ENCODE measurements at regions not wholly inside any gene's neighbourhood (a gene's known extent, or its start where the extent isn't known, plus 50 kb on each side); places are given as distances from the start of the nearest gene placed in this dataset.
"Not testable (repeated sequence)": the region's sequence is repeated elsewhere in the genome, so short reads cannot be mapped to it uniquely, and the experiment has no call there.

DNA sequence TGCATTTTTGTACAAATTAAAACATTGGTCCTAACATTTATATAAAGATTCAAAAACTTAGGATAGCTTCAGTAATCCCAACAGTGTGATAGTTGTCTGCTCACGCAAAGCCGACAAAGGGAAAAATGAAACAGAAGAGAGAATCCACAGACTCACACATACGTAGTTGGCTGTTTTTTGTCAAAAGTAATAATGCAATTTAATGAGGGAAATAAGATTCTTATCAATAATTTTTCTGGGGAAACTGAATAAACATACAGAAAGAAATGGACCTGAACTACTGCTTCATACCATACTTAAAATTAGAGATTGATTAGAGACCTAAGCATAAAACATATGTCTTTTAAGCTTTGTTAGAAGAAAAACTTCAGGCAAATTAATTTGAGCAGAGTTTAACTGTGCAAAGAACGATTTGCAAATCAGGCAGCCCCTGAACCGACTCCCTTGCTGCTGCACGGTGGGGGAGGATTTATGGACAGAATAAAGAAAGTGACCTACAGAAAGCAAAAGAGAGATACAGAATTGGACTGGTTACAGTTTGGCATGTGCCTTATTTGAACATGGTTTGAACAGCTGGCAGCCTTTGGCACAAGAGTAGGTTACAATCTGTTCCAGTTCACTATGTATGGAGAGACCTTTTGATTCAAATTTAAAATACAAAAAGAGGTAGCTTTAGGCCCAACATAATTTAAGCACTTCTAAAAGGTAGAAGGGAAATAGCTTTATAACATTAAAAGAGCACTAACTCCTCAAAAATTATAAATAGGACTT lies 64.9 kb upstream of the CTSV start:
- H3K27me3 ChIP-seq (ENCODE audit: control insufficient read depth in 3 of 3, insufficient read depth in 3 of 3, low read depth in 1 of 3, low read length in 3 of 3); H2BK12ac ChIP-seq (ENCODE audit: low read length); H3K9ac ChIP-seq (ENCODE audit: low read depth, low read length, poor library complexity); H3K27ac ChIP-seq (replicated peaks; ENCODE audit: low read length); H4K8ac ChIP-seq (ENCODE audit: low read depth, low read length); H2BK5ac ChIP-seq (ENCODE audit: low read length); H2AK5ac ChIP-seq (ENCODE audit: low read depth, low read length); H4K91ac ChIP-seq (ENCODE audit: low read depth, low read length, poor library complexity); H3K18ac ChIP-seq (ENCODE audit: low read length); H2AFZ ChIP-seq (ENCODE audit: low read length); H3K4ac ChIP-seq (ENCODE audit: low read length); H3K79me1 ChIP-seq (ENCODE audit: low read depth, low read length); H3K14ac ChIP-seq (ENCODE audit: low read length); DNase-seq (ENCODE audit: low spot score); H2BK15ac ChIP-seq (ENCODE audit: low read length); H3K4me1 ChIP-seq (ENCODE audit: control insufficient read depth in 2 of 2, insufficient read depth in 1 of 2, low read depth in 1 of 2, low read length in 2 of 2); H3K36me3 ChIP-seq (replicated peaks in 1 of 2; ENCODE audit: control insufficient read depth in 2 of 2, insufficient read depth in 2 of 2, low read length in 2 of 2); H2BK120ac ChIP-seq (ENCODE audit: low read depth, low read length); H3K9me3 ChIP-seq (replicated peaks in 1 of 2; ENCODE audit: control insufficient read depth in 2 of 2, insufficient read depth in 1 of 2, low read depth in 1 of 2, low read length in 2 of 2); H3K23ac ChIP-seq (ENCODE audit: low read depth, low read length, poor library complexity); H3K4me3 ChIP-seq (ENCODE audit: low read length in 2 of 2); H3K4me2 ChIP-seq (ENCODE audit: insufficient read depth, low read length, poor library complexity, severe bottlenecking): not testable (repeated sequence)
- WGBS, 2 donors (ENCODE audit: extremely low coverage in 2 of 2, insufficient read length in 2 of 2, insufficient replicate concordance in 1 of 2): no CpG with 5 or more reads among the region's 6 CpGs

- not testable (repeated sequence) for H2AFZ ChIP-seq (ENCODE audit: low read length); H3K4me2 ChIP-seq (ENCODE audit: insufficient read depth, low read length, poor library complexity, severe bottlenecking); H2BK120ac ChIP-seq (ENCODE audit: low read depth, low read length); H2AK5ac ChIP-seq (ENCODE audit: low read depth, low read length); H3K4ac ChIP-seq (ENCODE audit: low read length); H3K27me3 ChIP-seq (ENCODE audit: control insufficient read depth in 3 of 3, insufficient read depth in 3 of 3, low read depth in 1 of 3, low read length in 3 of 3); H3K4me3 ChIP-seq (ENCODE audit: low read length in 2 of 2); H3K23ac ChIP-seq (ENCODE audit: low read depth, low read length, poor library complexity); H2BK12ac ChIP-seq (ENCODE audit: low read length); H3K36me3 ChIP-seq (replicated peaks in 1 of 2; ENCODE audit: control insufficient read depth in 2 of 2, insufficient read depth in 2 of 2, low read length in 2 of 2); H3K27ac ChIP-seq (replicated peaks; ENCODE audit: low read length); H3K9ac ChIP-seq (ENCODE audit: low read depth, low read length, poor library complexity); H4K91ac ChIP-seq (ENCODE audit: low read depth, low read length, poor library complexity); H2BK5ac ChIP-seq (ENCODE audit: low read length); H2BK15ac ChIP-seq (ENCODE audit: low read length); H3K79me1 ChIP-seq (ENCODE audit: low read depth, low read length); H4K8ac ChIP-seq (ENCODE audit: low read depth, low read length); H3K14ac ChIP-seq (ENCODE audit: low read length); H3K4me1 ChIP-seq (ENCODE audit: control insufficient read depth in 2 of 2, insufficient read depth in 1 of 2, low read depth in 1 of 2, low read length in 2 of 2); DNase-seq (ENCODE audit: low spot score); H3K9me3 ChIP-seq (replicated peaks in 1 of 2; ENCODE audit: control insufficient read depth in 2 of 2, insufficient read depth in 1 of 2, low read depth in 1 of 2, low read length in 2 of 2); H3K18ac ChIP-seq (ENCODE audit: low read length)
- no CpG with 5 or more reads among the region's 2 CpGs for WGBS, 2 donors (ENCODE audit: extremely low coverage in 2 of 2, insufficient read length in 2 of 2, insufficient replicate concordance in 1 of 2)
Observed at GRCh38 chr9:97099540-97099939, 60.6 kb upstream of the CTSV start.

DNA sequence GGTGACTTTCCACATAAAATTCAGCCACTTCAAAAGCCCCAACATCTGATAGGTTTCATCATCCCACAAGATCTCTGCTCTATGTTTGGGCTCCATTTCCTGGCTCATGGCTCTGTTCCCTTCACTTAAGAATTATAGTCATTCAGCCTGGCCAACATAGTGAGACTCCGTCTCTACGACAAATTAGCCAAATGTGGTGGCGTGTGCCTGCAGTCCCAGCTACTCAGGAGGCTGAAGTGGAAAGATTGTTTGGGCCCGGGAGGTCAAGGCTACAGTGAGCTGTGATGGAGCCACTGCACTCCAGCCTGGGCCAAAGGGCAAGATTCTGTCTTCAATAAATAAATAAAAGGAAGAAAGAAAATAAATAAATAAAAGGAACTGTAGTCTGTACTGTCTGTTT lies 57.9 kb upstream of the CTSV start:
- Histone ChIP-seq H4K8ac (ENCODE audit: low read depth, low read length) (no peak overlapping the region), H3K9me3 (replicated peaks in 1 of 2; ENCODE audit: control insufficient read depth in 2 of 2, insufficient read depth in 1 of 2, low read depth in 1 of 2, low read length in 2 of 2) (no peaks in the 10 kb centered on the region), H3K4me1 (ENCODE audit: control insufficient read depth in 2 of 2, insufficient read depth in 1 of 2, low read depth in 1 of 2, low read length in 2 of 2) (no peaks in the 10 kb centered on the region), H3K9ac (ENCODE audit: low read depth, low read length, poor library complexity) (no peak overlapping the region), H3K23ac (ENCODE audit: low read depth, low read length, poor library complexity) (no peak overlapping the region), H2BK120ac (ENCODE audit: low read depth, low read length) (no peak overlapping the region), H3K27me3 (ENCODE audit: control insufficient read depth in 3 of 3, insufficient read depth in 3 of 3, low read depth in 1 of 3, low read length in 3 of 3) (no peaks in the 10 kb centered on the region), H2AFZ (ENCODE audit: low read length) (no peak overlapping the region), H2BK5ac (ENCODE audit: low read length) (no peak overlapping the region), H3K36me3 (replicated peaks in 1 of 2; ENCODE audit: control insufficient read depth in 2 of 2, insufficient read depth in 2 of 2, low read length in 2 of 2) (no peaks in the 10 kb centered on the region), H3K4me2 (ENCODE audit: insufficient read depth, low read length, poor library complexity, severe bottlenecking) (no peak overlapping the region), H2BK12ac (ENCODE audit: low read length) (no peak overlapping the region), H3K4me3 (ENCODE audit: low read length in 2 of 2) (no peak overlapping the region), H4K91ac (ENCODE audit: low read depth, low read length, poor library complexity) (no peak overlapping the region), H3K18ac (ENCODE audit: low read length) (no peak overlapping the region), H3K79me1 (ENCODE audit: low read depth, low read length) (no peaks in the 10 kb centered on the region), H3K27ac (replicated peaks; ENCODE audit: low read length) (no peak overlapping the region), H2BK15ac (ENCODE audit: low read length) (no peak overlapping the region), H3K4ac (ENCODE audit: low read length) (no peak overlapping the region), H2AK5ac (ENCODE audit: low read depth, low read length) (no peak overlapping the region), H3K14ac (ENCODE audit: low read length) (no peak overlapping the region)
- no CpG with 5 or more reads among the region's 4 CpGs for WGBS, 2 donors (ENCODE audit: extremely low coverage in 2 of 2, insufficient read length in 2 of 2, insufficient replicate concordance in 1 of 2)
- DNase-seq (ENCODE audit: low spot score): no peak

- H3K4me1 ChIP-seq (ENCODE audit: control insufficient read depth in 2 of 2, insufficient read depth in 1 of 2, low read depth in 1 of 2, low read length in 2 of 2); H2BK12ac ChIP-seq (ENCODE audit: low read length); H3K4ac ChIP-seq (ENCODE audit: low read length); H3K27ac ChIP-seq (replicated peaks; ENCODE audit: low read length); H2BK5ac ChIP-seq (ENCODE audit: low read length); H3K27me3 ChIP-seq (ENCODE audit: control insufficient read depth in 3 of 3, insufficient read depth in 3 of 3, low read depth in 1 of 3, low read length in 3 of 3); H3K18ac ChIP-seq (ENCODE audit: low read length); H3K4me3 ChIP-seq (ENCODE audit: low read length in 2 of 2); H4K8ac ChIP-seq (ENCODE audit: low read depth, low read length); H3K79me1 ChIP-seq (ENCODE audit: low read depth, low read length); H2BK15ac ChIP-seq (ENCODE audit: low read length); H2AK5ac ChIP-seq (ENCODE audit: low read depth, low read length); H2AFZ ChIP-seq (ENCODE audit: low read length); H3K9ac ChIP-seq (ENCODE audit: low read depth, low read length, poor library complexity); H3K23ac ChIP-seq (ENCODE audit: low read depth, low read length, poor library complexity); H3K4me2 ChIP-seq (ENCODE audit: insufficient read depth, low read length, poor library complexity, severe bottlenecking); H2BK120ac ChIP-seq (ENCODE audit: low read depth, low read length); H4K91ac ChIP-seq (ENCODE audit: low read depth, low read length, poor library complexity); DNase-seq (ENCODE audit: low spot score); H3K36me3 ChIP-seq (replicated peaks in 1 of 2; ENCODE audit: control insufficient read depth in 2 of 2, insufficient read depth in 2 of 2, low read length in 2 of 2); H3K14ac ChIP-seq (ENCODE audit: low read length); H3K9me3 ChIP-seq (replicated peaks in 1 of 2; ENCODE audit: control insufficient read depth in 2 of 2, insufficient read depth in 1 of 2, low read depth in 1 of 2, low read length in 2 of 2): not testable (repeated sequence)
- WGBS, 2 donors (ENCODE audit: extremely low coverage in 2 of 2, insufficient read length in 2 of 2, insufficient replicate concordance in 1 of 2): no CpG with 5 or more reads among the region's 3 CpGs
Observed at GRCh38 chr9:97089361-97089760, 50.4 kb upstream of the CTSV start.
